Breast epithelium (tissue), 3 donors: ENCODE measurements at regions not wholly inside any gene's neighbourhood (a gene's known extent, or its start where the extent isn't known, plus 50 kb on each side); places are given as distances from the start of the nearest gene placed in this dataset.

ENCODE experiments used
- CTCF ChIP-seq, 3 donors: fragments of 450-650 bp; IDR thresholded peaks; one replicate each; pipeline ENCODE4 v1.5.1; 2016 to 2017; ENCODE audit warnings: antibody characterized with exemption in 3 of 3, mild to moderate bottlenecking in 3 of 3, moderate library complexity in 3 of 3
- POLR2AphosphoS5 ChIP-seq, 3 donors: sonication (generic); formaldehyde crosslinking; IDR thresholded peaks; one replicate each; pipeline ENCODE4 v1.6.1; 2017; ENCODE audit warnings: antibody characterized with exemption in 3 of 3

DNA sequence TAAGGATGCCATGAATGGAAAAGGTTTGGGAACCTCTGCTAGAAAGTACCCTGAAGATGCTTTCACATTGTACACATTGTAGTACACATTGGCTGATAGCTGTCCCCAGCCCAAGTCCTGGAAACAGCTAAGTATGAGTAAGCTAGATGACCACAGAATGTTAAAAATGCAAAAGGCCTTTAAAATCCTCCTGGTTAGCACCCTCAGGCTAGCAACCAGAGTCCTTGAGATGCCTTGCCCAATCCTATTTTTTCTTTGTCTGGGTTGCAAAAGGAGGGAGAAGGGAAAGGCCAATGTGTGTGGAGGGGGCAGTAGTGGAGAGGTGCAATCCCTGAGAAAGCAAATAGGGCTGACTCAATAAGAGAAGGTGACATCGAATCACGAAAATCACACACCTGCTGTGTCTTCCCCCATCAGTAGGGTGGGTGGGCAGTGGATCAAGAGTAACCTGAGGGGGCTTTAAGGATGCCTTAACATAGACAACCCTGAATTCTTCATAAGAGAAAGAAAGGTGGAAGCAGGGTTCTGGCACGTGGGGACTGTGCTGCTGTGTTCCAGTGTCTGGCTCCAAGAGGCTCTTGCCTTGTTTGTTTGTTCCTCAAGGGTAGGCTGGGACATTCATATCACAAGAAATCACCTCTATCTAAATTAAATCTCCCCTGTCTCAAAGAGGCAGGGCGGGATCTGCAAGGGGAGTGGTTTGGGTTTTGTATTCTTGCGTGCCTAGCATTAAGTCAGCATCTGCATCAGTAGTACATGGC lies 266.2 kb upstream of the PLXNA2 start:
- TF ChIP-seq CTCF (IDR thresholded peaks at IDR 0.05) (no peak), POLR2AphosphoS5 (IDR thresholded peaks at IDR 0.05) (no peak)
